ENCODE measurements at regions not wholly inside any gene's neighbourhood (a gene's known extent, or its start where the extent isn't known, plus 50 kb on each side); places are given as distances from the start of the nearest gene placed in this dataset.
"Not testable (repeated sequence)": the region's sequence is repeated elsewhere in the genome, so short reads cannot be mapped to it uniquely, and the experiment has no call there.

GRCh38 chr15:35697549-35698299 is 151.8 kb upstream of the DPH6 start:
- DNase-seq, result no peak

GRCh38 chr15:35698331-35698730 is 152.4 kb upstream of the DPH6 start:
- no peak for DNase-seq

GRCh38 chr15:35698966-35699575 is 153.1 kb upstream of the DPH6 start:
- DNase-seq, result no peak

- DNase-seq, result not testable (repeated sequence)
These were observed 154.2 kb upstream of the DPH6 start for GRCh38 chr15:35700091-35700593.

GRCh38 chr15:35701402-35702046 is 155.6 kb upstream of the DPH6 start:
- DNase-seq, result no peak

GRCh38 chr15:35702946-35703495 is 157.1 kb upstream of the DPH6 start:
- DNase-seq, result no peak

- no peak for DNase-seq
These were observed 159.3 kb upstream of the DPH6 start for GRCh38 chr15:35705030-35705883.

- no peak for DNase-seq
These were observed 160.1 kb upstream of the DPH6 start for GRCh38 chr15:35705884-35706585.

- no peak for DNase-seq
These were observed 167.0 kb upstream of the DPH6 start for GRCh38 chr15:35712956-35713355.

- DNase-seq, result no peak
These were observed 167.8 kb upstream of the DPH6 start for GRCh38 chr15:35713733-35714132.

GRCh38 chr15:35717721-35718120 is 171.8 kb upstream of the DPH6 start:
- no peak for DNase-seq

GRCh38 chr15:35720019-35720418 is 174.1 kb upstream of the DPH6 start:
- no peak for DNase-seq

- no peak for DNase-seq
These were observed 175.0 kb upstream of the DPH6 start for GRCh38 chr15:35720984-35721383.

GRCh38 chr15:35721751-35722150 is 175.8 kb upstream of the DPH6 start:
- no peak for DNase-seq

- no peak for DNase-seq
These were observed 176.5 kb upstream of the DPH6 start for GRCh38 chr15:35722501-35722900.

- DNase-seq, result no peak
These were observed 177.3 kb upstream of the DPH6 start for GRCh38 chr15:35723120-35723847.

GRCh38 chr15:35723852-35724251 is 177.9 kb upstream of the DPH6 start:
- no peak for DNase-seq

GRCh38 chr15:35724626-35725025 is 178.7 kb upstream of the DPH6 start:
- DNase-seq, result no peak

- DNase-seq, result no peak
These were observed 179.4 kb upstream of the DPH6 start for GRCh38 chr15:35725353-35725752.

- no peak for DNase-seq
These were observed 181.7 kb upstream of the DPH6 start for GRCh38 chr15:35727627-35728026.

GRCh38 chr15:35728219-35728940 is 182.4 kb upstream of the DPH6 start:
- DNase-seq, result peak; percentile 38

Data from NCI-H774 (cell line).